ENCODE measurements at regions not wholly inside any gene's neighbourhood (a gene's known extent, or its start where the extent isn't known, plus 50 kb on each side); places are given as distances from the start of the nearest gene placed in this dataset.
A peak's percentile ranks its signal among the peaks of the same experiment; 100 is the strongest.

DNA sequence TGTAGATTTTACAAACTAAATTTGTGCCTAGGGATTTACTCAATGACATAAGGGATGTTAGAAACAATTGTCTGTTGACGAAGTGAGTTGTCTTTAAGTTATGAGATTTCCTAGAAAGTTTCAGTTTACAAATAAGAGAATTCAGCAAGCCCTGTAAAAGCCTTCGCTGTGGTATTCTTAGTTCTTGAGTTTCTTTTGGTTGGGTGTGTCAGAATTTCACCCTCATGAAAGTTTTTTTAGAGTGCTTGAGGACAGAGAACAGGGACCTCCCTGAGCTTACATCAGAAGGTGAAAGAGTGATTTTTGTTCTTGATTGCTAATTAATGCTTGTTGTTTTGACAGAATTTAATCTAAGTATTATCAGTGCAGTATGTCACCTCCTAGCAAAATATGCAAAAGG is 2628.2 kb downstream of the ARAP2 start:
- TF ChIP-seq, protein P1, sequence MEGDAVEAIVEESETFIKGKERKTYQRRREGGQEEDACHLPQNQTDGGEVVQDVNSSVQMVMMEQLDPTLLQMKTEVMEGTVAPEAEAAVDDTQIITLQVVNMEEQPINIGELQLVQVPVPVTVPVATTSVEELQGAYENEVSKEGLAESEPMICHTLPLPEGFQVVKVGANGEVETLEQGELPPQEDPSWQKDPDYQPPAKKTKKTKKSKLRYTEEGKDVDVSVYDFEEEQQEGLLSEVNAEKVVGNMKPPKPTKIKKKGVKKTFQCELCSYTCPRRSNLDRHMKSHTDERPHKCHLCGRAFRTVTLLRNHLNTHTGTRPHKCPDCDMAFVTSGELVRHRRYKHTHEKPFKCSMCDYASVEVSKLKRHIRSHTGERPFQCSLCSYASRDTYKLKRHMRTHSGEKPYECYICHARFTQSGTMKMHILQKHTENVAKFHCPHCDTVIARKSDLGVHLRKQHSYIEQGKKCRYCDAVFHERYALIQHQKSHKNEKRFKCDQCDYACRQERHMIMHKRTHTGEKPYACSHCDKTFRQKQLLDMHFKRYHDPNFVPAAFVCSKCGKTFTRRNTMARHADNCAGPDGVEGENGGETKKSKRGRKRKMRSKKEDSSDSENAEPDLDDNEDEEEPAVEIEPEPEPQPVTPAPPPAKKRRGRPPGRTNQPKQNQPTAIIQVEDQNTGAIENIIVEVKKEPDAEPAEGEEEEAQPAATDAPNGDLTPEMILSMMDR (conservative IDR thresholded peaks at IDR 0.05; ENCODE audit: low read length), result no peak
- no peak for DNase-seq (ENCODE audit: low read depth)
- no peak overlapping the region for H3K4me3 ChIP-seq (ENCODE audit: low read length)

DNA sequence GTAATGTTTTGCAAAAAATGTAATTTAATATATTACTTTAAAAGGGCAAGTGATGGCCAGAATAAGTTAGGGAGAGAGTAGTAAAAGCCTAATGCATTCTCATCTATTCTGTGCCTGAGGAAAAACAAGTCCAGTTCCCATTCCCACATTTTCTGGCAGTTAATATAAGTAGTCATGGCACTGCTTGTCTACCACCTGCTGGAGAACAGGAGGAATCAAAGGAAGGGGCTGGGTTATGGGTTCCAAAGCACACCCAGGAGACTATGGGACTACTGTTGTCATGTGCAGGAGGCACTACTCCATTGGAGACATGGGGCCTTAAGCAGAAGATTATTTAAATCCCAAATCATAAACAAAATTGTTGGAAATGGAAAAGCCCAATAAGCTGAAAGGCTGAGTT is 2618.6 kb downstream of the ARAP2 start:
- TF ChIP-seq, protein P1 (conservative IDR thresholded peaks at IDR 0.05; ENCODE audit: low read length), result no peak
- no peak for DNase-seq (ENCODE audit: low read depth)
- no peak overlapping the region for H3K4me3 ChIP-seq (ENCODE audit: low read length)

DNA sequence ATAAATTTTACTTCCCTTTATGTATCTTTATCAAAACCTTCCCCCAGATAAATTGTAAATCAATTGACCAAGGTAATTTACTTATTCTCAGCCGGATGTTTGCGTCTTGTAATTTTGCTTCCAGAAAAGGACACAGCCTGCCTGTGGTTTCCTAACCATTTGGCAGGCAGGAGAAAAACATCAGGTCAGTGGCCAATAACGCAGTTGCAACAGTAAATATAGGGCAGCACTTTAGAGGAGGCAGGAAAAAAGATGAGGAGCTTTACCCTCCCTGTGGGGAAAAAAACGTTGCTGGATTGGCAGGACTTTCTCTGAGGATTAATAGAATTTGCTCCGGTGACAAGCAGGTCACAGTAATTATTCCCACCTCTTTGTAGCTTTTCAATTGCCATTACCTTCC is 2618.1 kb downstream of the ARAP2 start:
- TF ChIP-seq, protein P1 (conservative IDR thresholded peaks at IDR 0.05; ENCODE audit: low read length), result no peak
- DNase-seq (ENCODE audit: low read depth), result no peak

DNA sequence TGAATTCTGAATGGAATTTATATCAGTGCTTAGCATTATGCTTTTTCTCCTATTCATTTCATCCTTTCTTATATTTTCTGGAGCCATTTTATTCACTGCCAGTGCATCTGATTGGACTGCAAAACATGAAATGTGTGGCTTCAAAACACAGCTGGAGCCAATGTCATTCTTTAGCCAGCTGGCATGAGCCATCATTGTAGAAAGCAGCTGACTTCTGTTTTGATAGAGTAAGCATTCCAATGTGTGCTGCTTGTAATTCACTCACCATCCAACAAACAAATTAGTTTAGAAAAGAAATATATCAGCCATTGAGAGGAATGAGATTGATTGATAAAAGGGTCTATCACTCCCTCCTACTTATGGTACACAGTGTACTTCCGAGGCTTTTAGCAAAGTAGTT is 2616.0 kb downstream of the ARAP2 start:
- TF ChIP-seq, protein P1 (conservative IDR thresholded peaks at IDR 0.05; ENCODE audit: low read length), result no peak
- no peak overlapping the region for H3K4me3 ChIP-seq (ENCODE audit: low read length)
- no peak for DNase-seq (ENCODE audit: low read depth)

More for the DNA sequence above, 2618.1 kb downstream of the ARAP2 start:
- no peak overlapping the region for H3K4me3 ChIP-seq (ENCODE audit: low read length)

DNA sequence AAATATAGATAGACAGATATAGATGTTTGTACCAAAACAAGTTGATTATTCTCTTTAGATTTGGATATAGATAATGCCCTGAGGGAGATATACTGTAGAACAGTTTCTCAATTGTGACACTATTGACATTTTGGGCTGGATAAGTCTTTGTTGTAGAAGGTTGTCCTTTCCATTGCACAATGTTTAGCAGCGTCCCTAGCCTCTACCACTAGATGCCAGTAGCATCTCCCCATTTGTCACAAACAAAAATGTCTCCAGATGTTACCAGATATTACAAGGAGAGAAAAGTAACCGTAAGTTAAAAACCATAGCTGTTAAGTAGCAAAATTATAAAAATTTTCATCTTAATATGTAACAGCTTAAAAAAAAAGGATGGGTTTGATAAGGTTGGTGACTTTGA is 2595.3 kb downstream of the ARAP2 start:
- TF ChIP-seq, protein P1 (conservative IDR thresholded peaks at IDR 0.05; ENCODE audit: low read length), result peak; percentile 87
- peak; percentile 54 for DNase-seq (ENCODE audit: low read depth)
- H3K4me3 ChIP-seq (ENCODE audit: low read length), result no peak overlapping the region

DNA sequence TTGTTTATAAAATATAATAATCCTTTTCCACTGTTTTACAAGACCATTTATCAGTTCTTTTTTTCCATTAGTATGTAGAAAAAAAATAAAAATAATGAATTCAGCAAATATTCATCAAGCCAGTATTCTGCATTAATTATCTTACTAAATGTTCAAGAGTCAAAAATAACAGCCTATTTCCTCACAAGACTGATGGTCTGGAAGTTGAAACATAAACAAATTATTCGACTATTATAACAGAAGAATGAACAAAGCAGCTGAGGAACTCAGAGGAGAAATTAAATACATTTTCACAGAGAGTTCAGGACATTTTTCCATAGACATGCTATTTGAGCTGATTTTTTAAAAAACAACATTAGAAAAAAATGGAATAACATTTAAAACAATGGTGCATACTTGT is 2594.8 kb downstream of the ARAP2 start:
- H3K4me3 ChIP-seq (ENCODE audit: low read length), result no peak overlapping the region
- TF ChIP-seq, protein P1 (conservative IDR thresholded peaks at IDR 0.05; ENCODE audit: low read length), result no peak
- no peak for DNase-seq (ENCODE audit: low read depth)

DNA sequence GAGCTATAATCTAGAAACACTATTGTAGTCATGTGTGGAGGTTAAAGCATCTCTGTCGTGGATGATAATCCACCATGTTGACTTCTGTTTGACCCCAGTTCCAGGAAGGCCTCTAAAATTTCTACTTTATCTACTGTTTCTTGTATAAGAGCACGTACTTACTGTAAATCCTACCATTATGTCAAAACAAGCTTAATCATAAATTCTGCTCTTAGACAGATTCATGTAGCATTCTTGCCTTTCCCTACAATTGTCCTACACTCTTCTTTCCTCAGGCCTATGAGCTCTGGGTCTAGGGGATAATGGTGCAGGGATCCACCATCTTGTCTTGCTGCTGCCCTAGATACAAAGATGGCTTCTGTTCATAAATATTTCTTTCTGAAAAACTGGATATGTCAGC is 2594.3 kb downstream of the ARAP2 start:
- H3K4me3 ChIP-seq (ENCODE audit: low read length), result no peak overlapping the region
- TF ChIP-seq, protein P1 (conservative IDR thresholded peaks at IDR 0.05; ENCODE audit: low read length), result no peak
- DNase-seq (ENCODE audit: low read depth), result no peak
